ENCODE measurements at regions not wholly inside any gene's neighbourhood (a gene's known extent, or its start where the extent isn't known, plus 50 kb on each side); places are given as distances from the start of the nearest gene placed in this dataset.

DNA sequence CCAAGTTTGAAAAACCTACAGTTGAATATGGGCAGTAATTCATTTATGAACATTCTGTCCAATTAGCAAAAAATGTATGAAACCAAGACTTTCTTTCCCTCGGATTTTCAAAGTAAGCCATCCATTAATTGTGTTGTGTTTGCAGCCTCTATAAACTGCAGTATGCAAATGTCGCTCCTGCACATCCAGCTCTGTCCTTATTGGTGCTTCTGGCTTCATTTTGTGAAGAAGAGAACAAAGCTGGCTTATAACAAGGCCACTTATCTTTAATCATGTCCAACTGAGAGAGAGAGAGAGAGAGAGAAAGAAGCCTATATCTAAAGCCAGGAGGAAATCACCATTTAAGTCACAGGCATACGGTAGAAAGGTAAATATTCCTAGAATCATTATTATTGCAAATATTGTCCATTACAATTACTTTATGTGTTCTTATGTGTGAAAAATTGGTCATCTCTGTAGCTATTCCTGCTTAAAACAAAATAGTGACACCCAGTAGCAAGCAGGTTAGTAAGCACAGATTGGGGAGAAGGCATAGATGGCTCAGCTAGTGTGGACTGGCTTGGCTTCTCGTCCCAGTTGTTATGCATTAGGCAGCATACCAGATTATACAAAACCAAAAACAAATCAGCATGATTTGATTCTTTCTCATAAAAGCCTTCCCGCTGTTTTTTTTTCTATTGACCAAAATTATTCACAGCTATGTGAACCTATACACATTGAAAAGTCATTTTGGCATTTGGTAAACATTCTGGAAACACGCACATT is 726.4 kb upstream of the SOX11 start:
- Histone ChIP-seq H3K4me1 (ENCODE audit: control insufficient read depth, insufficient read depth, low read length) (no peaks in the 10 kb centered on the region), H3K27ac (ENCODE audit: extremely low read depth, low read depth, low read length) (no peak overlapping the region), H3K9me3 (ENCODE audit: control insufficient read depth, insufficient read depth, low read depth, low read length) (no peaks in the 10 kb centered on the region), H3K4me3 (ENCODE audit: low read depth, low read length) (no peak overlapping the region), H3K36me3 (ENCODE audit: control insufficient read depth in 2 of 2, insufficient read depth in 1 of 2, low read length in 2 of 2) (no peaks in the 10 kb centered on the region)
- POLR2A ChIA-PET, result no interaction called here
- TF ChIP-seq ZNF223 (tag by site-specific recombination; IDR thresholded peaks at IDR 0.05), result no peak
- no peak for TF ChIP-seq ZBTB20 (tag by site-specific recombination; IDR thresholded peaks at IDR 0.05)
- TF ChIP-seq ZBTB48 (tag by site-specific recombination; IDR thresholded peaks at IDR 0.05), result no peak
- TF ChIP-seq, protein P1, sequence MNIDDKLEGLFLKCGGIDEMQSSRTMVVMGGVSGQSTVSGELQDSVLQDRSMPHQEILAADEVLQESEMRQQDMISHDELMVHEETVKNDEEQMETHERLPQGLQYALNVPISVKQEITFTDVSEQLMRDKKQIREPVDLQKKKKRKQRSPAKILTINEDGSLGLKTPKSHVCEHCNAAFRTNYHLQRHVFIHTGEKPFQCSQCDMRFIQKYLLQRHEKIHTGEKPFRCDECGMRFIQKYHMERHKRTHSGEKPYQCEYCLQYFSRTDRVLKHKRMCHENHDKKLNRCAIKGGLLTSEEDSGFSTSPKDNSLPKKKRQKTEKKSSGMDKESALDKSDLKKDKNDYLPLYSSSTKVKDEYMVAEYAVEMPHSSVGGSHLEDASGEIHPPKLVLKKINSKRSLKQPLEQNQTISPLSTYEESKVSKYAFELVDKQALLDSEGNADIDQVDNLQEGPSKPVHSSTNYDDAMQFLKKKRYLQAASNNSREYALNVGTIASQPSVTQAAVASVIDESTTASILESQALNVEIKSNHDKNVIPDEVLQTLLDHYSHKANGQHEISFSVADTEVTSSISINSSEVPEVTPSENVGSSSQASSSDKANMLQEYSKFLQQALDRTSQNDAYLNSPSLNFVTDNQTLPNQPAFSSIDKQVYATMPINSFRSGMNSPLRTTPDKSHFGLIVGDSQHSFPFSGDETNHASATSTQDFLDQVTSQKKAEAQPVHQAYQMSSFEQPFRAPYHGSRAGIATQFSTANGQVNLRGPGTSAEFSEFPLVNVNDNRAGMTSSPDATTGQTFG (tag by site-specific recombination; IDR thresholded peaks at IDR 0.05; ENCODE audit: borderline replicate concordance), result no peak
- TF ChIP-seq ZNF221 (tag by site-specific recombination; IDR thresholded peaks at IDR 0.05; ENCODE audit: borderline replicate concordance), result no peak
- TF ChIP-seq ZBTB17 (tag by site-specific recombination; IDR thresholded peaks at IDR 0.05), result no peak
- TF ChIP-seq, protein P2, sequence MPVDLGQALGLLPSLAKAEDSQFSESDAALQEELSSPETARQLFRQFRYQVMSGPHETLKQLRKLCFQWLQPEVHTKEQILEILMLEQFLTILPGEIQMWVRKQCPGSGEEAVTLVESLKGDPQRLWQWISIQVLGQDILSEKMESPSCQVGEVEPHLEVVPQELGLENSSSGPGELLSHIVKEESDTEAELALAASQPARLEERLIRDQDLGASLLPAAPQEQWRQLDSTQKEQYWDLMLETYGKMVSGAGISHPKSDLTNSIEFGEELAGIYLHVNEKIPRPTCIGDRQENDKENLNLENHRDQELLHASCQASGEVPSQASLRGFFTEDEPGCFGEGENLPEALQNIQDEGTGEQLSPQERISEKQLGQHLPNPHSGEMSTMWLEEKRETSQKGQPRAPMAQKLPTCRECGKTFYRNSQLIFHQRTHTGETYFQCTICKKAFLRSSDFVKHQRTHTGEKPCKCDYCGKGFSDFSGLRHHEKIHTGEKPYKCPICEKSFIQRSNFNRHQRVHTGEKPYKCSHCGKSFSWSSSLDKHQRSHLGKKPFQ (tag by site-specific recombination; IDR thresholded peaks at IDR 0.05), result no peak
- TF ChIP-seq, protein P3, sequence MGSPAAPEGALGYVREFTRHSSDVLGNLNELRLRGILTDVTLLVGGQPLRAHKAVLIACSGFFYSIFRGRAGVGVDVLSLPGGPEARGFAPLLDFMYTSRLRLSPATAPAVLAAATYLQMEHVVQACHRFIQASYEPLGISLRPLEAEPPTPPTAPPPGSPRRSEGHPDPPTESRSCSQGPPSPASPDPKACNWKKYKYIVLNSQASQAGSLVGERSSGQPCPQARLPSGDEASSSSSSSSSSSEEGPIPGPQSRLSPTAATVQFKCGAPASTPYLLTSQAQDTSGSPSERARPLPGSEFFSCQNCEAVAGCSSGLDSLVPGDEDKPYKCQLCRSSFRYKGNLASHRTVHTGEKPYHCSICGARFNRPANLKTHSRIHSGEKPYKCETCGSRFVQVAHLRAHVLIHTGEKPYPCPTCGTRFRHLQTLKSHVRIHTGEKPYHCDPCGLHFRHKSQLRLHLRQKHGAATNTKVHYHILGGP (tag by site-specific recombination; IDR thresholded peaks at IDR 0.05), result no peak
- no peak for TF ChIP-seq ZNF629 (tag by site-specific recombination; IDR thresholded peaks at IDR 0.05)
- CTCF ChIA-PET, result no interaction called here

DNA sequence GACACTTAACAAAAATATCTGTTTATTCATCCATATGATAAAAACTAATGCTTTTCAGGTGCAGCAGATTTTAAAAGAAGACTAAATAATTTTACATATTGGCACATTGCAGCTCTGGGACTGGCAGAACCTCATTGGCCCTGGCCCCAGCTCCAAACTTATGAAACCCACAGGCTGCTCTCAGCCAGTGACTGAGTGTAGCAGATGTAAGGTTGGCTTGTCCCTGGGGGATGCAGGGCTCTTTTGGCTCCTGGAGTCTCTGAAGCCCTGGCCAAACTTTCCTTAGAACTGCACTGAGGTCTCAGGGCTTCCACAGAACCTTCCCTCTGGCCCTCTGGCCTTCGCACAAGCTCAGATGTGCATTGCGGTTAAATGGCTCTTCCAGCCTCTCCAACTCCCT is 725.0 kb upstream of the SOX11 start:
- no peak for TF ChIP-seq ZNF266 (tag by site-specific recombination; IDR thresholded peaks at IDR 0.05; ENCODE audit: low read depth)
- no peak for TF ChIP-seq ZNF311 (tag by site-specific recombination; IDR thresholded peaks at IDR 0.05; ENCODE audit: borderline replicate concordance)
- TF ChIP-seq ZFP69B (tag by site-specific recombination; IDR thresholded peaks at IDR 0.05), result no peak
- no peak for TF ChIP-seq ZNF394 (tag by site-specific recombination; IDR thresholded peaks at IDR 0.05; ENCODE audit: borderline replicate concordance)
- no peak for TF ChIP-seq GLIS2 (tag by site-specific recombination; IDR thresholded peaks at IDR 0.05)
- no peak for TF ChIP-seq SCRT1 (tag by site-specific recombination; IDR thresholded peaks at IDR 0.05; ENCODE audit: borderline replicate concordance)
- TF ChIP-seq ZNF416 (tag by site-specific recombination; IDR thresholded peaks at IDR 0.05), result no peak
- no peak for TF ChIP-seq ZNF211 (tag by site-specific recombination; IDR thresholded peaks at IDR 0.05; ENCODE audit: low read depth)
- H3K4me3 ChIP-seq (ENCODE audit: low read depth, low read length), result no peak overlapping the region
- CTCF ChIA-PET, result no interaction called here

More for the DNA sequence above, 725.0 kb upstream of the SOX11 start:
- Histone ChIP-seq H3K4me1 (ENCODE audit: control insufficient read depth, insufficient read depth, low read length) (no peaks in the 10 kb centered on the region), H3K27ac (ENCODE audit: extremely low read depth, low read depth, low read length) (no peak overlapping the region), H3K9me3 (ENCODE audit: control insufficient read depth, insufficient read depth, low read depth, low read length) (no peaks in the 10 kb centered on the region), H3K36me3 (ENCODE audit: control insufficient read depth in 2 of 2, insufficient read depth in 1 of 2, low read length in 2 of 2) (no peaks in the 10 kb centered on the region)
- POLR2A ChIA-PET, result no interaction called here
